GM12872 (cell line): ENCODE measurements at regions not wholly inside any gene's neighbourhood (a gene's known extent, or its start where the extent isn't known, plus 50 kb on each side); places are given as distances from the start of the nearest gene placed in this dataset.

Source experiments
- CTCF ChIP-seq: IDR thresholded peaks from 3 replicates; pipeline ENCODE4 v1.5.1; 2011; ENCODE audit warnings: low read depth, mild to moderate bottlenecking, low read length, moderate library complexity; ENCODE audit not compliant: insufficient read depth

GRCh38 chr11:91904792-91905785 lies 319.5 kb upstream of the FAT3 start:
- no peak for TF ChIP-seq CTCF

- no peak for TF ChIP-seq CTCF
These were observed 322.3 kb upstream of the FAT3 start for GRCh38 chr11:91902312-91902711.

- TF ChIP-seq CTCF, result no peak
These were observed 344.0 kb upstream of the FAT3 start for GRCh38 chr11:91880660-91881059.

- TF ChIP-seq CTCF, result no peak
These were observed 347.9 kb upstream of the FAT3 start for GRCh38 chr11:91876746-91877145.

GRCh38 chr11:91872243-91872642 lies 352.4 kb upstream of the FAT3 start:
- no peak for TF ChIP-seq CTCF

- TF ChIP-seq CTCF, result no peak
These were observed 352.8 kb upstream of the FAT3 start for GRCh38 chr11:91871791-91872190.

- TF ChIP-seq CTCF, result no peak
These were observed 353.6 kb upstream of the FAT3 start for GRCh38 chr11:91871048-91871447.
